ENCODE measurements at regions not wholly inside any gene's neighbourhood (a gene's known extent, or its start where the extent isn't known, plus 50 kb on each side); places are given as distances from the start of the nearest gene placed in this dataset.

GRCh38 chr11:36837831-36838437 is 239.9 kb upstream of the RAG2 start:
- H3K27me3 ChIP-seq (ENCODE audit: control insufficient read depth in 1 of 2, insufficient read depth in 2 of 2, low read length in 2 of 2), result no peaks in the 10 kb centered on the region
- no peak overlapping the region for H3K27ac ChIP-seq (ENCODE audit: low read length)
- H3K9ac ChIP-seq (ENCODE audit: low read length in 2 of 2), result no peak overlapping the region
- no peaks in the 10 kb centered on the region for H3K9me3 ChIP-seq (ENCODE audit: control insufficient read depth in 2 of 2, low read length in 2 of 2)
- H3K4me1 ChIP-seq (ENCODE audit: control insufficient read depth, insufficient read depth, low read length), result no peaks in the 10 kb centered on the region
- H3K36me3 ChIP-seq (ENCODE audit: control insufficient read depth in 2 of 2, insufficient read depth in 2 of 2, low read length in 2 of 2), result no peaks in the 10 kb centered on the region
- H3K4me3 ChIP-seq (ENCODE audit: low read length in 2 of 2), result no peak overlapping the region

GRCh38 chr11:36825251-36825650 is 227.2 kb upstream of the RAG2 start:
- Histone ChIP-seq H3K27ac (ENCODE audit: low read length) (no peak overlapping the region), H3K9ac (ENCODE audit: low read length in 2 of 2) (no peak overlapping the region), H3K4me1 (ENCODE audit: control insufficient read depth, insufficient read depth, low read length) (no peaks in the 10 kb centered on the region), H3K36me3 (ENCODE audit: control insufficient read depth in 2 of 2, insufficient read depth in 2 of 2, low read length in 2 of 2) (no peaks in the 10 kb centered on the region), H3K9me3 (ENCODE audit: control insufficient read depth in 2 of 2, low read length in 2 of 2) (no peaks in the 10 kb centered on the region), H3K27me3 (ENCODE audit: control insufficient read depth in 1 of 2, insufficient read depth in 2 of 2, low read length in 2 of 2) (no peaks in the 10 kb centered on the region), H3K4me3 (ENCODE audit: low read length in 2 of 2) (no peak overlapping the region)

GRCh38 chr11:36824349-36824748 is 226.3 kb upstream of the RAG2 start:
- Histone ChIP-seq H3K9ac (ENCODE audit: low read length in 2 of 2) (no peak overlapping the region), H3K27me3 (ENCODE audit: control insufficient read depth in 1 of 2, insufficient read depth in 2 of 2, low read length in 2 of 2) (no peaks in the 10 kb centered on the region)

GRCh38 chr11:36822829-36823228 is 224.8 kb upstream of the RAG2 start:
- no peak overlapping the region for H3K27ac ChIP-seq (ENCODE audit: low read length)
- H3K36me3 ChIP-seq (ENCODE audit: control insufficient read depth in 2 of 2, insufficient read depth in 2 of 2, low read length in 2 of 2), result no peaks in the 10 kb centered on the region
- H3K4me3 ChIP-seq (ENCODE audit: low read length in 2 of 2), result no peak overlapping the region
- H3K4me1 ChIP-seq (ENCODE audit: control insufficient read depth, insufficient read depth, low read length), result no peaks in the 10 kb centered on the region
- H3K9me3 ChIP-seq (ENCODE audit: control insufficient read depth in 2 of 2, low read length in 2 of 2), result no peaks in the 10 kb centered on the region
- H3K9ac ChIP-seq (ENCODE audit: low read length in 2 of 2), result no peak overlapping the region
- no peaks in the 10 kb centered on the region for H3K27me3 ChIP-seq (ENCODE audit: control insufficient read depth in 1 of 2, insufficient read depth in 2 of 2, low read length in 2 of 2)

More at GRCh38 chr11:36824349-36824748, 226.3 kb upstream of the RAG2 start:
- H3K27ac ChIP-seq (ENCODE audit: low read length), result no peak overlapping the region
- no peaks in the 10 kb centered on the region for H3K36me3 ChIP-seq (ENCODE audit: control insufficient read depth in 2 of 2, insufficient read depth in 2 of 2, low read length in 2 of 2)
- no peaks in the 10 kb centered on the region for H3K4me1 ChIP-seq (ENCODE audit: control insufficient read depth, insufficient read depth, low read length)
- H3K9me3 ChIP-seq (ENCODE audit: control insufficient read depth in 2 of 2, low read length in 2 of 2), result no peaks in the 10 kb centered on the region
- no peak overlapping the region for H3K4me3 ChIP-seq (ENCODE audit: low read length in 2 of 2)

- Histone ChIP-seq H3K9ac (ENCODE audit: low read length in 2 of 2) (no peak overlapping the region), H3K4me1 (ENCODE audit: control insufficient read depth, insufficient read depth, low read length) (no peaks in the 10 kb centered on the region), H3K36me3 (ENCODE audit: control insufficient read depth in 2 of 2, insufficient read depth in 2 of 2, low read length in 2 of 2) (no peaks in the 10 kb centered on the region), H3K27ac (ENCODE audit: low read length) (no peak overlapping the region), H3K4me3 (ENCODE audit: low read length in 2 of 2) (no peak overlapping the region), H3K9me3 (ENCODE audit: control insufficient read depth in 2 of 2, low read length in 2 of 2) (no peaks in the 10 kb centered on the region), H3K27me3 (ENCODE audit: control insufficient read depth in 1 of 2, insufficient read depth in 2 of 2, low read length in 2 of 2) (no peaks in the 10 kb centered on the region)
Observed at GRCh38 chr11:36818410-36818809, 220.4 kb upstream of the RAG2 start.

GRCh38 chr11:36817336-36817965 is 219.4 kb upstream of the RAG2 start:
- H3K9me3 ChIP-seq (ENCODE audit: control insufficient read depth in 2 of 2, low read length in 2 of 2), result no peaks in the 10 kb centered on the region
- H3K9ac ChIP-seq (ENCODE audit: low read length in 2 of 2), result no peak overlapping the region
- H3K27me3 ChIP-seq (ENCODE audit: control insufficient read depth in 1 of 2, insufficient read depth in 2 of 2, low read length in 2 of 2), result no peaks in the 10 kb centered on the region
- H3K4me3 ChIP-seq (ENCODE audit: low read length in 2 of 2), result no peak overlapping the region
- no peaks in the 10 kb centered on the region for H3K4me1 ChIP-seq (ENCODE audit: control insufficient read depth, insufficient read depth, low read length)
- H3K27ac ChIP-seq (ENCODE audit: low read length), result no peak overlapping the region
- no peaks in the 10 kb centered on the region for H3K36me3 ChIP-seq (ENCODE audit: control insufficient read depth in 2 of 2, insufficient read depth in 2 of 2, low read length in 2 of 2)

GRCh38 chr11:36809303-36809702 is 211.3 kb upstream of the RAG2 start:
- Histone ChIP-seq H3K4me1 (ENCODE audit: control insufficient read depth, insufficient read depth, low read length) (no peaks in the 10 kb centered on the region), H3K27ac (ENCODE audit: low read length) (no peak overlapping the region), H3K27me3 (ENCODE audit: control insufficient read depth in 1 of 2, insufficient read depth in 2 of 2, low read length in 2 of 2) (no peaks in the 10 kb centered on the region), H3K36me3 (ENCODE audit: control insufficient read depth in 2 of 2, insufficient read depth in 2 of 2, low read length in 2 of 2) (no peaks in the 10 kb centered on the region), H3K4me3 (ENCODE audit: low read length in 2 of 2) (no peak overlapping the region), H3K9ac (ENCODE audit: low read length in 2 of 2) (no peak overlapping the region), H3K9me3 (ENCODE audit: control insufficient read depth in 2 of 2, low read length in 2 of 2) (no peaks in the 10 kb centered on the region)

GRCh38 chr11:36807871-36808270 is 209.8 kb upstream of the RAG2 start:
- H3K36me3 ChIP-seq (ENCODE audit: control insufficient read depth in 2 of 2, insufficient read depth in 2 of 2, low read length in 2 of 2), result no peaks in the 10 kb centered on the region
- no peaks in the 10 kb centered on the region for H3K4me1 ChIP-seq (ENCODE audit: control insufficient read depth, insufficient read depth, low read length)
- H3K9ac ChIP-seq (ENCODE audit: low read length in 2 of 2), result no peak overlapping the region
- no peaks in the 10 kb centered on the region for H3K9me3 ChIP-seq (ENCODE audit: control insufficient read depth in 2 of 2, low read length in 2 of 2)
- H3K4me3 ChIP-seq (ENCODE audit: low read length in 2 of 2), result no peak overlapping the region
- H3K27me3 ChIP-seq (ENCODE audit: control insufficient read depth in 1 of 2, insufficient read depth in 2 of 2, low read length in 2 of 2), result no peaks in the 10 kb centered on the region
- no peak overlapping the region for H3K27ac ChIP-seq (ENCODE audit: low read length)

GRCh38 chr11:36803084-36803483 is 205.0 kb upstream of the RAG2 start:
- Histone ChIP-seq H3K4me1 (ENCODE audit: control insufficient read depth, insufficient read depth, low read length) (no peaks in the 10 kb centered on the region), H3K27me3 (ENCODE audit: control insufficient read depth in 1 of 2, insufficient read depth in 2 of 2, low read length in 2 of 2) (no peaks in the 10 kb centered on the region), H3K9ac (ENCODE audit: low read length in 2 of 2) (peak overlapping the region; percentile 2 to 18), H3K9me3 (ENCODE audit: control insufficient read depth in 2 of 2, low read length in 2 of 2) (no peaks in the 10 kb centered on the region), H3K4me3 (ENCODE audit: low read length in 2 of 2) (peak overlapping the region in 1 of 2 donors; percentile 50), H3K36me3 (ENCODE audit: control insufficient read depth in 2 of 2, insufficient read depth in 2 of 2, low read length in 2 of 2) (no peaks in the 10 kb centered on the region), H3K27ac (ENCODE audit: low read length) (no peak overlapping the region)

DNA sequence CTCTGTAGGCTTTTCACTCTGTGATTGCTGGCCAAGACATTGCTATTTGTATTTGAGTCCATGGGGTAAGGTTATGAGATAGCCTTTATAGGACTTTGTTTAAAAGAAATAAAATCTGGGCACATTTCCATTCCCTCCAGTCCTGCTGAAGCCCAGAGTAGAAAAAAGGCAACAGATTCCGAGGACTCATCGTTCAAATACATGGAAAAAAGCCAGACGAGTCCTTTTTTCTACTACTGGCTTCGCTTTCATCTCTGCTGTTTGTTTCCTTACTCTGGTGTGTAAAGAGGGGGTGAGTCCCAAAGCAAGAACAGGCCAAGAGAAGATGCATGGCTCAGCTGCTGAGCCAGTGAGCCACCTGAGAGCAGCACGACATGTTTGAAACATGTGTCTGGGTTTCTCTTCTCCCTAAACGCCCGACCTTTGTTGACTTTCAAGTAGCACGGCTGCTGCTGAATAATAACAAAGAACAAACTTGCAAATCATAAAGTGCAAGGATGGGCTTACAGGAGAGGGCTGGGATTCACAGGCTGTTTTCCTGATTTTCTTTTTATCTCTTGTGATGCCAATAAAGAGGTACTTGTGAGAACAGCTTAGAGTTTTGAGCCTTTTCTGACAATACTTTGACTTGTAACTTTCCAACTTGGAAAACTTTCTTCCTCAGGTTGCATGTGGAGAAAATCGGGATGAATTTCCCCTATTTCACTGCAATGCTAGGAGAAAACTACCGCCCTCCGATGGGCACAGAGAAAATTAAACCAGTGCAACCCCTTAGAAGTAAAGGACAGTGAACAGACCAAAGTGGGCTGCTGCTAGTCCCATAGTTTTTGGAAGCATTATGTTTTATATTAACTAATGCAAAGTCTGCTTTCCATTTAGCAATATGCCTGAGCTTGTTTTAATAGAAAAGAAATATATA is 195.2 kb upstream of the RAG2 start:
- H3K27ac ChIP-seq (ENCODE audit: low read length), result peak overlapping the region; percentile 13
- peak overlapping the region; percentile 13 to 56 for H3K4me3 ChIP-seq (ENCODE audit: low read length in 2 of 2)
- no peaks in the 10 kb centered on the region for H3K9me3 ChIP-seq (ENCODE audit: control insufficient read depth in 2 of 2, low read length in 2 of 2)
- peaks cover 5% of the 10 kb centered on the region for H3K4me1 ChIP-seq (ENCODE audit: control insufficient read depth, insufficient read depth, low read length)
- no peaks in the 10 kb centered on the region for H3K36me3 ChIP-seq (ENCODE audit: control insufficient read depth in 2 of 2, insufficient read depth in 2 of 2, low read length in 2 of 2)
- no peaks in the 10 kb centered on the region for H3K27me3 ChIP-seq (ENCODE audit: control insufficient read depth in 1 of 2, insufficient read depth in 2 of 2, low read length in 2 of 2)
- H3K9ac ChIP-seq (ENCODE audit: low read length in 2 of 2), result no peak overlapping the region
